Duodenal mucosa (tissue), 2 donors: ENCODE measurements at regions not wholly inside any gene's neighbourhood (a gene's known extent, or its start where the extent isn't known, plus 50 kb on each side); places are given as distances from the start of the nearest gene placed in this dataset.
"Not testable (repeated sequence)": the region's sequence is repeated elsewhere in the genome, so short reads cannot be mapped to it uniquely, and the experiment has no call there.

Experiments
- H3K27ac ChIP-seq: one replicate; pipeline ENCODE4 v1.7.0; 2013; ENCODE audit warnings: low read depth, low read length
- H3K27me3 ChIP-seq, 2 donors: one replicate each; pipeline ENCODE4 v1.7.0; 2013; ENCODE audit warnings: low read length in 2 of 2, control low read depth in 1 of 2; ENCODE audit not compliant: insufficient read depth in 2 of 2, control insufficient read depth in 1 of 2
- H3K36me3 ChIP-seq, 2 donors: one replicate each; pipeline ENCODE4 v1.7.0; 2013; ENCODE audit warnings: low read length in 2 of 2, control low read depth in 1 of 2; ENCODE audit not compliant: insufficient read depth in 2 of 2, control insufficient read depth in 1 of 2
- H3K4me1 ChIP-seq, 2 donors: one replicate each; pipeline ENCODE4 v1.7.0; 2013; ENCODE audit warnings: low read length in 2 of 2, control low read depth in 1 of 2; ENCODE audit not compliant: insufficient read depth in 2 of 2, control insufficient read depth in 1 of 2
- H3K4me3 ChIP-seq, 2 donors: one replicate each; pipeline ENCODE4 v1.7.0; 2013; ENCODE audit warnings: low read length in 2 of 2, low read depth in 1 of 2
- H3K9ac ChIP-seq, 2 donors: one replicate each; pipeline ENCODE4 v1.7.0; 2013; ENCODE audit warnings: low read length in 2 of 2, low read depth in 1 of 2
- H3K9me3 ChIP-seq, 2 donors: one replicate each; pipeline ENCODE4 v1.7.0; 2013; ENCODE audit warnings: low read length in 2 of 2, control low read depth in 1 of 2; ENCODE audit not compliant: control insufficient read depth in 1 of 2

DNA sequence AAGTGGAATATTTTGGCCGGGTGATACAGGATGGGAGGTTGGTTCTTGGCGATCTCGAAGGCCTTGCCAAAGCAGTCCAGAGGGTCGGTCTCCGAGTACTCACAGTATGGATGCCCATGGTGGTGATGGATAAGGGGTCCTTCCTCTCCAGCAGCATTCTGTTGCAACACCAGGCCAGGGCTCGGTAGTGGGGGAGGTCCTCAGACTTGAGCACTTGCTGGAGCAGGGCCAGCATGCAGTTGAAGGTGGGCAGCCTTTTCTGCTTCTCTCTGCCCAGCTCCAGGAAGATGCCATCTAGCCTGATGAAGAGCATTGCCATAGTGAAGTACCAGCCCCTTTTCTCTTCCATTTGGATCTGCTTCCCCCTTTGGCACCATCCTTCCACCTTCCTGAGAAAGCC, 99.4 kb upstream of the MCHR2 start:
- H3K27me3 ChIP-seq = no peaks in the 10 kb centered on the region
- no peaks in the 10 kb centered on the region for H3K36me3 ChIP-seq
- no peak overlapping the region for H3K9ac ChIP-seq
- H3K27ac ChIP-seq = no peak overlapping the region
- no peak overlapping the region for H3K4me3 ChIP-seq
- no peaks in the 10 kb centered on the region for H3K9me3 ChIP-seq
- no peaks in the 10 kb centered on the region for H3K4me1 ChIP-seq

DNA sequence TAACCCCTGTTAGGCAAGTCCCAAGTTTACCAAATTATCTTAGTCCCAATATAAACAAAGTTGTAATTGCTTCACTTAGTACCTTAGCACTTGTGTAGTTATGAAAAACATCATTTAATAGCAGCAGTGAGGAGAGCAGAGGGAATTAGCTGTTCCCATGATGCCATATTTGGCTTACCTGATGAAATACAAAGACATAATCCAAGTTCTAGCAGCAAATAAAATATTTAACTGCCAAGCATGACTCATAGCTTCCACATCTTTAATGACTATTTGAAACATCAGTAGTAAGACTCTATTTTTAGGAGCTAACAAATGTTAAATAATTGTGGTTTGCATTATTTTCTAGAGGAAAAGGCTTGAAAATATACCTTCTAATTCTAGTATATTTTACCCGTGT, 94.0 kb upstream of the MCHR2 start:
- Histone ChIP-seq H3K27ac (no peak overlapping the region), H3K36me3 (no peaks in the 10 kb centered on the region), H3K4me1 (no peaks in the 10 kb centered on the region), H3K27me3 (no peaks in the 10 kb centered on the region), H3K4me3 (no peak overlapping the region), H3K9me3 (no peaks in the 10 kb centered on the region), H3K9ac (no peak overlapping the region)

DNA sequence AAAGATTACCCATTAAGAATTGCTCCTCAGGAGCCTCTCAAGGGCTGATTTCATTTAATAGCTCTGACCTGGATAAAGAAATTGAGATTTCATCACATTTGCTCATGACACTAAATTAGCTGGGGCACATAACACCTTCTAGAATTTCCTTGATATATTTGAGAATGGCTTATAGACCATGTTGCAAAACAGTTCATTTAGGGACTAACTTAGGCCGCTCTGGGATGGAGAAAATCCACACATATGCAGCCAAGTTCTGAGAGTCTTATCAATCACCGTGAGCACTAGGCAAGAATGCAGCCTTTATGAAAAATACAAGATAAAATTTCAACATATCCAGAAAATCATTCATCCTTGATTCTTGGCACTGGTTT, 91.0 kb upstream of the MCHR2 start:
- Histone ChIP-seq H3K4me1 (no peaks in the 10 kb centered on the region), H3K9me3 (no peaks in the 10 kb centered on the region), H3K9ac (no peak overlapping the region), H3K36me3 (no peaks in the 10 kb centered on the region), H3K27me3 (no peaks in the 10 kb centered on the region), H3K4me3 (no peak overlapping the region), H3K27ac (no peak overlapping the region)

DNA sequence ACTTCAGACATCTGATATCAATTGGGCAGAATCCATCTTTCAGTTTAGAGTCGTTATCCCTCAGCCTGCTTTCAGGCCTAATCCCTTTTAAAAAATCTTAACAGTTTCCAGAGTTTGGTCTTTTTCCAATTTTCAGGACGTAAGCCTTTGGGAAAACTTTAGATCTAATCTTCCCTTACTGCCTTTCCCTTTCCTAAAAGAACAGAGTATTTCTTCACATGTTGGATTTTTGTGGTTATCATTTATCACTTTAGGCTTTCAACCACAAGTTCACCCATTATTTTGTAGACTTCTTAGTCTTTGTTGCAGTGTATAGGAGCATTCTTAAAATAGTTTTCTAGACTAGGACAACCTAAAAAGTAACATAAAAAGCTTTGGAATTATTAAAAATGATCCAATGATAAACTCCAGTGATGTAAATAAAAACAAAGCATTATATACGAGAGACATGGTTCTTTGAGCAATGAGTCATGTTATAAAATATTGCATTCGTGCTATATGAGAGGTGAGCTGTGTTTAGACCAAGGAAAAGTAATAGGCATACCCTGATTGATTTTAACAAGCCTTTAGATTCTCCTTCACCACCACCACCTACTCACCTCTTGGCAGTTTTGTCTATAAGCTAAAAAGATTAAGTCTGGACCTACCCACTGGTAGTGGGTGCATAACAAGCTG, 90.4 kb upstream of the MCHR2 start:
- no peak overlapping the region for H3K4me3 ChIP-seq
- no peaks in the 10 kb centered on the region for H3K36me3 ChIP-seq
- no peaks in the 10 kb centered on the region for H3K27me3 ChIP-seq
- H3K4me1 ChIP-seq = no peaks in the 10 kb centered on the region
- no peaks in the 10 kb centered on the region for H3K9me3 ChIP-seq
- no peak overlapping the region for H3K27ac ChIP-seq
- H3K9ac ChIP-seq = no peak overlapping the region

DNA sequence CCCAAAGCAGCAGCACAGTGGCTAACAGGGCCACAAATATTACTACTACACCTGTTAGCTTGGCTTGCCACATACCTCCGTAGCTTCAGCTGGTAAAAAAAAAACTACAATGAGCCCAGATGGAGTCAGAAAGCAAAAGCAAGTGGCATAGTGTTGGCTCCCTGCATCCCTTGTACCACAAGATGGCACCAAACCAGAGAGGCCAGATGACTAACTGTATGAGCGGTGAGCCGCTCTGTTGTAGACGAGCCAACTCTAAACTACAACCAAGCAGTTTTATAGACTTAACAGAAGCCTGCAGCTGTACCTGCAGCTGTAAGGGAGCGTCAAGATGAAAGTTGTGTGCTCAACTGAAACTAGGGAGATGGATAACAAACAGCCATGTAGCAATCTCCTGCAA, 84.5 kb upstream of the MCHR2 start:
- Histone ChIP-seq H3K4me3 (no peak overlapping the region), H3K27me3 (no peaks in the 10 kb centered on the region), H3K4me1 (no peaks in the 10 kb centered on the region), H3K27ac (no peak overlapping the region), H3K9ac (no peak overlapping the region), H3K9me3 (no peaks in the 10 kb centered on the region), H3K36me3 (no peaks in the 10 kb centered on the region)

DNA sequence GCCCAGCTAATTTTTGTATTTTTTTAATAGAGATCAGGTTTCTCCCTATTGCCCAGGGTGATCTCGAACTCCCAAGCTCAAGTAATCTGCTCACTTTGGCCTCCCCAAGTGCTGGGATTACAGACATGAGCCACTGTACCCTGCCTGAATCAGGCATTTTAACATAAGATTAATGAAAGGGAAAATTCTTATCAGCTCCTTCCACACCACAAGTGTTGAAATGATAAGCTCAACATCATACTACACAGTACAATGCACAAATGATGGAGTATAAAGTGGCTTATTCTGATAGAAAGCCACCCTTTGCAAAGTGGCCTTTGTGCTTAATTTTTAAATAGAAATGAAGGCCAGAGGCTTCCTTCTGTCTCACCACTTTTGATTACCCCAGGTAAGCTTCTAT, 71.3 kb upstream of the MCHR2 start:
- Histone ChIP-seq H3K9ac (no peak overlapping the region), H3K27me3 (no peaks in the 10 kb centered on the region), H3K36me3 (no peaks in the 10 kb centered on the region), H3K9me3 (peaks cover 0 to 6% of the 10 kb centered on the region in 2 donors), H3K4me1 (no peaks in the 10 kb centered on the region), H3K4me3 (no peak overlapping the region), H3K27ac (no peak overlapping the region)

DNA sequence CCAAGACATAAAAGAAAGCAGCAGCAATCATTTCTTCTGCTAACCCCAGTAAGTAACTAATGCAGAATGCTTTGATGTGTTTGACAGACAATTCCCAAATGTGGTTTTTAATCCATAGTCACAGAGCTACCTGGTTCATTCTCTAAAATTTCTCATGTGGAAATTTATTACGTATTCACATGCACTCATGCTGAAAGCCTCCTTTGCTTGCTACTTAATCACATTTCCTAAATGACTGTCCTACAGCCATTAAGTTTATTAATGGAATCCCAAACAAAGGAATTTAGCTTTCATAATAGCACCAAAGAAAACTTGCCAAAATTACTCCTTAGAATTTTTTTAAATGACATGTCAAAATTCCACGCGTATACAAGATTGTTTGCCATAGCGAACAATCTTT, 68.6 kb upstream of the MCHR2 start:
- H3K9me3 ChIP-seq = no peaks in the 10 kb centered on the region
- no peaks in the 10 kb centered on the region for H3K27me3 ChIP-seq
- no peaks in the 10 kb centered on the region for H3K36me3 ChIP-seq
- no peaks in the 10 kb centered on the region for H3K4me1 ChIP-seq
- H3K4me3 ChIP-seq = no peak overlapping the region
- H3K27ac ChIP-seq = no peak overlapping the region
- no peak overlapping the region for H3K9ac ChIP-seq

DNA sequence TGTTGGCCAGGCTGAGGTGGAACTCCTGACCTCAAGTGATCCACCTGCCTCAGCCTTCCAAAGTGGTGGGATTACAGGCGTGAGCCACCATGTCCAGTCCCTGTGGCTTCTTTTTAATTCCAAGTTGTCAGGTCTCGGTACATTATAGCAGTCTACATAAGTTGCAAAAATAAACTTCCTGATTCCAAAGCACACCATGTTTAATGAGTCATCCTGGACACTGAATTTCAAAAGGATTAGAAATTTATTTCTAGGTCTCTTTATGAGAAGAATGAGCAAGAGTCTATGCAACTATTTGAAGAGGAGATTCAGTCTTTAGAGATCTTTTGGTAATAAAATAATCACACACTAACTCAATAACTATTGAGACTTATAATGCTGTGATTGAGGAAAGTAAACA, 63.9 kb upstream of the MCHR2 start:
- Histone ChIP-seq H3K9ac (no peak overlapping the region), H3K4me3 (no peak overlapping the region), H3K27ac (no peak overlapping the region), H3K27me3 (no peaks in the 10 kb centered on the region), H3K4me1 (no peaks in the 10 kb centered on the region), H3K36me3 (no peaks in the 10 kb centered on the region), H3K9me3 (no peaks in the 10 kb centered on the region)

DNA sequence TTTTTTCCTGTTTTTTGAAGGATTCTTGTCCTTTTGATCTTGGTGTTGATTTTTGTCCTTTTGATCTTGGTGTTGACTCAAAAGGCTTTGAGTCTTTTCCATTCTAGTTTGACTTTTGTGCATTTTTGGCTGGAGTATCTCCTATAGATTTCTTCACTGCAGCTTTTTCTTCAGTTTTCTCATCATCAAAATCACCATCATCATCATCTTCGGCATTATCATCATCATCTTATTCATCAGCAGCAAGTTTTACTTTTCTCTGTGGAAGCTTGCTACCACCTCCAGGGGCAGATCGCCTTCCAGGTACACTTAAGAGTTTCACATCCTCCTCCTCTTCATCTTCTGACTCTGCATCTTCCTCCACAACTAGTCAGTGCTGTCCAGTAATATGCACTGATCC, 56.5 kb upstream of the MCHR2 start:
- no peaks in the 10 kb centered on the region for H3K27me3 ChIP-seq
- H3K9me3 ChIP-seq = no peaks in the 10 kb centered on the region
- H3K4me3 ChIP-seq = no peak overlapping the region
- no peak overlapping the region for H3K9ac ChIP-seq
- H3K36me3 ChIP-seq = no peaks in the 10 kb centered on the region
- no peak overlapping the region for H3K27ac ChIP-seq
- H3K4me1 ChIP-seq = no peaks in the 10 kb centered on the region

DNA sequence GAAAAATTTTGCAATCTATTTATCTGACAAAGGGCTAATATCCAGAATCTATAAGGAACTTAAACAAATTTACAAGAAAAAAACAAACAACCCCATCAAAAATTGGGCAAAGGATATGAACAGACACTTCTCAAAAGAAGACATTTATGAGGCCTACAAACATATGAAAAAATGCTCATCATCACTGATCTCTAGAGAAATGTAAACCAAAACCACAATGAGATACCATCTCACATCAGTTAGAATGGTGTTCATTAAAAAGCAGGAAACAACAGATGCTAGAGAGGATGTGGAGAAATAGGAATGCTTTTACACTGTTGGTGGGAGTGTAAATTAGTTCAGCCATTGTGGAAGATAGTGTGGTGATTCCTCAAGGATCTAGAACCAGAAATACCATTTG, 49.9 kb upstream of the MCHR2 start:
- not testable (repeated sequence) for H3K27ac ChIP-seq, H3K36me3 ChIP-seq, H3K9ac ChIP-seq, H3K4me3 ChIP-seq, H3K4me1 ChIP-seq, H3K27me3 ChIP-seq, H3K9me3 ChIP-seq
